HCT116 (cell line): ENCODE measurements at regions not wholly inside any gene's neighbourhood (a gene's known extent, or its start where the extent isn't known, plus 50 kb on each side); places are given as distances from the start of the nearest gene placed in this dataset.

ENCODE experiments used
- ATAC-seq: fragments of 200-7000 bp; cut with Tn5 transposase; 2 replicates; pipeline ENCODE4 v1.9.1; 2020; ENCODE audit warnings: mild to moderate bottlenecking, moderate library complexity
- BruUV-seq: library from RNA; stranded (reverse); fragments of 400-500 nt; replicated peaks from 2 replicates; lab custom pipeline; 2021; lab: Mats Ljungman, UMichigan
- CTCF ChIA-PET: fragments of 300-600 bp; sonication (Branson Sonifier 250); formaldehyde crosslinking; loops from one replicate; lab custom pipeline; 2021; ENCODE audit warnings: antibody characterized with exemption; lab: Charles Lee
- POLR2A ChIA-PET: fragments of 300-600, 350-600 bp; sonication (Branson Sonifier 250); formaldehyde crosslinking; loops from one replicate; lab custom pipeline; 2021; ENCODE audit warnings: antibody characterized with exemption; lab: Charles Lee
- RAD21 ChIA-PET, 2 experiments: fragments of 300-600 bp; sonication (Branson Sonifier 250); formaldehyde crosslinking; loops; one replicate each; lab custom pipeline; 2023; ENCODE audit warnings: low total read pairs in 2 of 2; ENCODE audit not compliant: uncharacterized antibody in 2 of 2, unreplicated experiment in 2 of 2, low non-redundant PET in 1 of 2; lab: Charles Lee
- DNase-seq: peaks from one replicate; pipeline ENCODE4 v3.0.0-alpha.2; 2010; ENCODE audit warnings: low read depth, low spot score
- H2AFZ ChIP-seq: fragments of 200-600 bp; shearing (Covaris generic), sonication (generic); 2 replicates; pipeline ENCODE4 v1.6.1; 2017; ENCODE audit warnings: low read depth, mixed run types, mixed read lengths, antibody characterized with exemption, low read length; ENCODE audit not compliant: poor library complexity, severe bottlenecking
- H3K27ac ChIP-seq: 2 replicates; pipeline ENCODE4 v1.5.1; 2012; ENCODE audit warnings: low read depth, low read length
- H3K27me3 ChIP-seq: fragments of 200-600 bp; sonication (generic); 2 replicates; pipeline ENCODE4 v1.6.1; 2016; ENCODE audit warnings: mixed run types, low read length, mixed read lengths; ENCODE audit not compliant: insufficient read depth
- H3K36me3 ChIP-seq, 2 experiments: fragments of 200-500 bp in 1 of 2; fragments of 200-600 bp in 1 of 2; sonication (Bioruptor generic) in 1 of 2; sonication (generic) in 1 of 2; 2 replicates each; pipeline versions ENCODE4 v1.5.1 to v1.6.1; 2014 to 2016; ENCODE audit warnings: low read length in 2 of 2, inconsistent platforms in 1 of 2, mixed read lengths in 1 of 2, mixed run types in 1 of 2; ENCODE audit not compliant: insufficient read depth in 2 of 2, control insufficient read depth in 1 of 2
- H3K4me1 ChIP-seq, 2 experiments: fragments of 200-600 bp in 1 of 2; sonication (generic) in 1 of 2; 2 replicates each; pipeline versions ENCODE4 v1.5.1 to v1.6.1; 2012 to 2017; ENCODE audit warnings: low read length in 2 of 2, inconsistent platforms in 1 of 2, mild to moderate bottlenecking in 1 of 2, mixed read lengths in 1 of 2, mixed run types in 1 of 2, moderate library complexity in 1 of 2; ENCODE audit not compliant: insufficient read depth in 2 of 2, control insufficient read depth in 1 of 2
- H3K4me2 ChIP-seq: fragments of 200-600 bp; sonication (generic); 2 replicates; pipeline ENCODE4 v1.6.1; 2017; ENCODE audit warnings: mixed run types, low read length, mixed read lengths
- H3K4me3 ChIP-seq, 2 experiments: fragments of 200-600 bp in 1 of 2; sonication (generic) in 1 of 2; replicated peaks in 1 of 2; 2 replicates each; pipeline ENCODE4 v1.5.1; 2011 to 2016; ENCODE audit warnings: low read length in 2 of 2, control low read depth in 1 of 2, low read depth in 1 of 2, mild to moderate bottlenecking in 1 of 2, mixed read lengths in 1 of 2, mixed run types in 1 of 2
- H3K79me2 ChIP-seq: fragments of 200-600 bp; sonication (generic); 2 replicates; pipeline ENCODE4 v1.6.1; 2017; ENCODE audit warnings: mild to moderate bottlenecking, mixed run types, low read length, moderate library complexity, mixed read lengths; ENCODE audit not compliant: insufficient read depth
- H3K9ac ChIP-seq: fragments of 200-600 bp; sonication (generic); 2 replicates; pipeline ENCODE4 v1.6.1; 2016; ENCODE audit warnings: low read length, mixed read lengths
- H3K9me2 ChIP-seq: fragments of 200-600 bp; sonication (generic), shearing (Covaris generic); 2 replicates; pipeline ENCODE4 v1.6.1; 2017; ENCODE audit warnings: mixed run types, mild to moderate bottlenecking, moderate library complexity; ENCODE audit not compliant: insufficient read depth
- H3K9me3 ChIP-seq, 2 experiments: fragments of 200-500 bp in 1 of 2; fragments of 200-600 bp in 1 of 2; sonication (Bioruptor generic) in 1 of 2; sonication (generic) in 1 of 2; 2 replicates each; pipeline ENCODE4 v1.6.1; 2014 to 2017; ENCODE audit warnings: low read length in 2 of 2, mixed read lengths in 2 of 2, inconsistent platforms in 1 of 2, low read depth in 1 of 2, mild to moderate bottlenecking in 1 of 2, mixed run types in 1 of 2, moderate library complexity in 1 of 2; ENCODE audit not compliant: control insufficient read depth in 1 of 2, insufficient read depth in 1 of 2
- H4K20me1 ChIP-seq: fragments of 200-600 bp; sonication (generic), shearing (Covaris generic); 2 replicates; pipeline ENCODE4 v1.6.1; 2017; ENCODE audit warnings: mixed run types, mild to moderate bottlenecking, moderate library complexity; ENCODE audit not compliant: insufficient read depth
- CBX3 ChIP-seq: IDR thresholded peaks from 2 replicates; pipeline ENCODE4 v1.6.1; 2012; ENCODE audit warnings: low read depth
- EGR1 ChIP-seq: IDR thresholded peaks from 2 replicates; pipeline ENCODE4 v1.6.1; 2012; ENCODE audit warnings: low read depth
- ELF1 ChIP-seq: IDR thresholded peaks from 2 replicates; pipeline ENCODE4 v1.6.1; 2012; ENCODE audit warnings: low read depth, borderline replicate concordance
- EZH2 ChIP-seq: fragments of 200-600 bp; sonication (generic); IDR thresholded peaks from 2 replicates; pipeline ENCODE4 v1.6.1; 2017; ENCODE audit warnings: antibody characterized with exemption, mixed run types
- JUND ChIP-seq: IDR thresholded peaks from 2 replicates; pipeline ENCODE4 v1.6.1; 2012
- SP1 ChIP-seq: IDR thresholded peaks from 2 replicates; pipeline ENCODE4 v1.6.1; 2012; ENCODE audit warnings: low read depth
- SRF ChIP-seq: IDR thresholded peaks from 2 replicates; pipeline ENCODE4 v1.6.1; 2012; ENCODE audit warnings: low read depth
- TCF7L2 ChIP-seq: IDR thresholded peaks from 2 replicates; pipeline ENCODE4 v1.7.0; 2011; ENCODE audit warnings: borderline replicate concordance, inconsistent platforms; ENCODE audit not compliant: insufficient read depth, insufficient read length; ENCODE audit errors: extremely low read depth
- ZNF274 ChIP-seq: fragments of 200-500 bp; sonication (Bioruptor generic); IDR thresholded peaks from 2 replicates; pipeline ENCODE4 v1.6.1; 2014; ENCODE audit warnings: mild to moderate bottlenecking, low read depth, low read length, inconsistent platforms
- intact Hi-C: fragments of 100-400 bp; cut with micrococcal nuclease; formaldehyde crosslinking; loops from 2 replicates; pipeline ENCODE4 v1.10.0; 2022
- TF ChIP-seq, protein P1 (sequence below): IDR thresholded peaks from 2 replicates; pipeline ENCODE4 v1.6.1; 2011; ENCODE audit warnings: mild to moderate bottlenecking, low read length, moderate library complexity; ENCODE audit not compliant: insufficient replicate concordance; ENCODE audit errors: extremely low read depth
- TF ChIP-seq, protein P2 (sequence below): IDR thresholded peaks from 2 replicates; pipeline ENCODE4 v1.6.1; 2012; ENCODE audit warnings: low read depth

DNA sequence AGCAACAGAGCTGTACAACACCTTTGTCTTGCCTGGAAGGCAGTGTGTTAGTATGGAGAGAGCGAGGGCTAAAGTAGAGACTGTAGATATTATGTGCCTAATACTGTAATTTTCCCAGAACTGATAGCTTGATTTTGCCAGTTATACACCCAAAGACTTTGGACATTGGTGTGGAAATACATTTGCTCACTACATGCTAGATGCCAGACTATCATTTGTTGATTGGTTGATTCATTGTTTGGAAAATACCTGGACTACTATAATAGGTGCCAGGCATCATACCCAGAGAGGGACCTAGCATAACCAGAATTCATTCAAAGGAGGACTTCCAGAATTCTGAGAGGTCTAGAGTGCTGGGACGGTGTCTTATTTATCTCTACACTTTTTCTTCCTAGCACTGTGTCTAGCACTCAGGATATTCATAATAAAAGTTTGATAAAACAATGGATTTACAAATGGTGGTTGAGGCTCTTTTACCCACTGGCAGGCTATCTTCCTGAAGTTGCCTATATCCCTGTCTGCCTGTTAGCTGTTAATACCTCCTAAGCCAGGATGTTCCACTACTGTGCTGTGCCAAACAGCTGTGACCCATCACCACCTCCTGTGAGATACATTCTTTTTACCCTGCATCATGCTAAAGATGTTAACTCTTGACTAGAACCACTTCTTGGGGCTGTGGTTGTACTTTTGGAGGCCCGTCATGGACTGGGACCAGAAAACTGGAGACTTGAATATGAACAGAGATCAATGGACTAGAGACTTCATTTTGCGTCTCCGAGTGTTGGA, 72.2 kb upstream of the FUCA2 start:
- Histone ChIP-seq H3K9me3 (no peaks in the 10 kb centered on the region), H3K9ac (no peak overlapping the region), H3K27ac (no peak overlapping the region), H3K4me1 (no peaks in the 10 kb centered on the region), H4K20me1 (no peaks in the 10 kb centered on the region), H3K9me2 (no peaks in the 10 kb centered on the region), H3K4me3 (no peak overlapping the region), H3K27me3 (no peaks in the 10 kb centered on the region), H3K36me3 (no peaks in the 10 kb centered on the region), H2AFZ (no peak overlapping the region), H3K79me2 (no peaks in the 10 kb centered on the region), H3K4me2 (no peak overlapping the region)
- ChIA-PET CTCF (no interaction called here), POLR2A (no interaction called here), RAD21 (no interaction called here)
- intact Hi-C loops, result no loop called here
- TF ChIP-seq, protein P1, sequence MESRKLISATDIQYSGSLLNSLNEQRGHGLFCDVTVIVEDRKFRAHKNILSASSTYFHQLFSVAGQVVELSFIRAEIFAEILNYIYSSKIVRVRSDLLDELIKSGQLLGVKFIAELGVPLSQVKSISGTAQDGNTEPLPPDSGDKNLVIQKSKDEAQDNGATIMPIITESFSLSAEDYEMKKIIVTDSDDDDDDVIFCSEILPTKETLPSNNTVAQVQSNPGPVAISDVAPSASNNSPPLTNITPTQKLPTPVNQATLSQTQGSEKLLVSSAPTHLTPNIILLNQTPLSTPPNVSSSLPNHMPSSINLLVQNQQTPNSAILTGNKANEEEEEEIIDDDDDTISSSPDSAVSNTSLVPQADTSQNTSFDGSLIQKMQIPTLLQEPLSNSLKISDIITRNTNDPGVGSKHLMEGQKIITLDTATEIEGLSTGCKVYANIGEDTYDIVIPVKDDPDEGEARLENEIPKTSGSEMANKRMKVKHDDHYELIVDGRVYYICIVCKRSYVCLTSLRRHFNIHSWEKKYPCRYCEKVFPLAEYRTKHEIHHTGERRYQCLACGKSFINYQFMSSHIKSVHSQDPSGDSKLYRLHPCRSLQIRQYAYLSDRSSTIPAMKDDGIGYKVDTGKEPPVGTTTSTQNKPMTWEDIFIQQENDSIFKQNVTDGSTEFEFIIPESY, result no peak
- TF ChIP-seq SRF (no peak), ZNF274 (no peak), EGR1 (no peak), CBX3 (no peak), JUND (no peak), EZH2 (no peak), SP1 (no peak), TCF7L2 (no peak), ELF1 (no peak)
- TF ChIP-seq, protein P2, sequence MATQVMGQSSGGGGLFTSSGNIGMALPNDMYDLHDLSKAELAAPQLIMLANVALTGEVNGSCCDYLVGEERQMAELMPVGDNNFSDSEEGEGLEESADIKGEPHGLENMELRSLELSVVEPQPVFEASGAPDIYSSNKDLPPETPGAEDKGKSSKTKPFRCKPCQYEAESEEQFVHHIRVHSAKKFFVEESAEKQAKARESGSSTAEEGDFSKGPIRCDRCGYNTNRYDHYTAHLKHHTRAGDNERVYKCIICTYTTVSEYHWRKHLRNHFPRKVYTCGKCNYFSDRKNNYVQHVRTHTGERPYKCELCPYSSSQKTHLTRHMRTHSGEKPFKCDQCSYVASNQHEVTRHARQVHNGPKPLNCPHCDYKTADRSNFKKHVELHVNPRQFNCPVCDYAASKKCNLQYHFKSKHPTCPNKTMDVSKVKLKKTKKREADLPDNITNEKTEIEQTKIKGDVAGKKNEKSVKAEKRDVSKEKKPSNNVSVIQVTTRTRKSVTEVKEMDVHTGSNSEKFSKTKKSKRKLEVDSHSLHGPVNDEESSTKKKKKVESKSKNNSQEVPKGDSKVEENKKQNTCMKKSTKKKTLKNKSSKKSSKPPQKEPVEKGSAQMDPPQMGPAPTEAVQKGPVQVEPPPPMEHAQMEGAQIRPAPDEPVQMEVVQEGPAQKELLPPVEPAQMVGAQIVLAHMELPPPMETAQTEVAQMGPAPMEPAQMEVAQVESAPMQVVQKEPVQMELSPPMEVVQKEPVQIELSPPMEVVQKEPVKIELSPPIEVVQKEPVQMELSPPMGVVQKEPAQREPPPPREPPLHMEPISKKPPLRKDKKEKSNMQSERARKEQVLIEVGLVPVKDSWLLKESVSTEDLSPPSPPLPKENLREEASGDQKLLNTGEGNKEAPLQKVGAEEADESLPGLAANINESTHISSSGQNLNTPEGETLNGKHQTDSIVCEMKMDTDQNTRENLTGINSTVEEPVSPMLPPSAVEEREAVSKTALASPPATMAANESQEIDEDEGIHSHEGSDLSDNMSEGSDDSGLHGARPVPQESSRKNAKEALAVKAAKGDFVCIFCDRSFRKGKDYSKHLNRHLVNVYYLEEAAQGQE, result no peak
- no TSS peak for BruUV-seq
- DNase-seq (no peak), ATAC-seq (no peak)
